GM18499 (cell line): ENCODE measurements at regions not wholly inside any gene's neighbourhood (a gene's known extent, or its start where the extent isn't known, plus 50 kb on each side); places are given as distances from the start of the nearest gene placed in this dataset.

Experiments
- ATAC-seq: cut with Tn5 transposase; IDR thresholded peaks from one replicate; pipeline ENCODE4 v1.9.1; 2021; ENCODE audit warnings: moderate number of reproducible peaks; ENCODE audit not compliant: insufficient read depth, unreplicated experiment

- ATAC-seq = no peak
These were observed 343.8 kb upstream of the SLC10A2 start for GRCh38 chr13:103410002-103410401.

- ATAC-seq = no peak
These were observed 340.8 kb upstream of the SLC10A2 start for GRCh38 chr13:103406967-103407366.

GRCh38 chr13:103405297-103405696, 339.1 kb upstream of the SLC10A2 start:
- ATAC-seq = no peak

- ATAC-seq = no peak
These were observed 337.6 kb upstream of the SLC10A2 start for GRCh38 chr13:103403814-103404213.

- no peak for ATAC-seq
These were observed 337.0 kb upstream of the SLC10A2 start for GRCh38 chr13:103403148-103403740.

- no peak for ATAC-seq
These were observed 328.9 kb upstream of the SLC10A2 start for GRCh38 chr13:103395139-103395538.

- no peak for ATAC-seq
These were observed 328.4 kb upstream of the SLC10A2 start for GRCh38 chr13:103394618-103395017.

- ATAC-seq = no peak
These were observed 325.7 kb upstream of the SLC10A2 start for GRCh38 chr13:103391936-103392335.

GRCh38 chr13:103388839-103389238, 322.6 kb upstream of the SLC10A2 start:
- no peak for ATAC-seq

- no peak for ATAC-seq
These were observed 320.1 kb upstream of the SLC10A2 start for GRCh38 chr13:103386341-103386740.

GRCh38 chr13:103373916-103374315, 307.7 kb upstream of the SLC10A2 start:
- no peak for ATAC-seq

- ATAC-seq = no peak
These were observed 305.1 kb upstream of the SLC10A2 start for GRCh38 chr13:103371271-103371670.

- no peak for ATAC-seq
These were observed 304.6 kb upstream of the SLC10A2 start for GRCh38 chr13:103370790-103371189.

GRCh38 chr13:103358255-103358932, 292.2 kb upstream of the SLC10A2 start:
- ATAC-seq = no peak

- ATAC-seq = no peak
These were observed 290.1 kb upstream of the SLC10A2 start for GRCh38 chr13:103356226-103356864.

GRCh38 chr13:103354171-103354570, 288.0 kb upstream of the SLC10A2 start:
- ATAC-seq = no peak

- no peak for ATAC-seq
These were observed 285.0 kb upstream of the SLC10A2 start for GRCh38 chr13:103351035-103351828.

GRCh38 chr13:103350147-103350546, 283.9 kb upstream of the SLC10A2 start:
- ATAC-seq = no peak

GRCh38 chr13:103349211-103349980, 283.2 kb upstream of the SLC10A2 start:
- no peak for ATAC-seq

GRCh38 chr13:103335241-103335640, 269.0 kb upstream of the SLC10A2 start:
- no peak for ATAC-seq
